H1 (cell line): ENCODE measurements at regions not wholly inside any gene's neighbourhood (a gene's known extent, or its start where the extent isn't known, plus 50 kb on each side); places are given as distances from the start of the nearest gene placed in this dataset.

Experiments used
- CREB1 ChIP-seq: IDR thresholded peaks from 2 replicates; pipeline ENCODE4 v1.6.1; 2012; ENCODE audit warnings: inconsistent platforms
- JUND ChIP-seq: IDR thresholded peaks from 2 replicates; pipeline ENCODE4 v1.6.1; 2011; ENCODE audit warnings: mild to moderate bottlenecking, improper control_type of control experiment, low read length
- KDM5A ChIP-seq: fragments of 200-600 bp; IDR thresholded peaks from 2 replicates; pipeline ENCODE4 v1.7.1; 2012; ENCODE audit warnings: mild to moderate bottlenecking, low read length, inconsistent platforms, mixed read lengths
- TEAD4 ChIP-seq: IDR thresholded peaks from 2 replicates; pipeline ENCODE4 v1.6.1; 2012; ENCODE audit warnings: low read depth, low read length, inconsistent platforms, mixed read lengths
- TF ChIP-seq, protein P1 (sequence below): fragments of 300-600 bp; sonication (generic); IDR thresholded peaks from 2 replicates; pipeline ENCODE4 v1.7.1; 2012; ENCODE audit warnings: low read length, moderate library complexity, mild to moderate bottlenecking, inconsistent platforms; ENCODE audit not compliant: insufficient replicate concordance

DNA sequence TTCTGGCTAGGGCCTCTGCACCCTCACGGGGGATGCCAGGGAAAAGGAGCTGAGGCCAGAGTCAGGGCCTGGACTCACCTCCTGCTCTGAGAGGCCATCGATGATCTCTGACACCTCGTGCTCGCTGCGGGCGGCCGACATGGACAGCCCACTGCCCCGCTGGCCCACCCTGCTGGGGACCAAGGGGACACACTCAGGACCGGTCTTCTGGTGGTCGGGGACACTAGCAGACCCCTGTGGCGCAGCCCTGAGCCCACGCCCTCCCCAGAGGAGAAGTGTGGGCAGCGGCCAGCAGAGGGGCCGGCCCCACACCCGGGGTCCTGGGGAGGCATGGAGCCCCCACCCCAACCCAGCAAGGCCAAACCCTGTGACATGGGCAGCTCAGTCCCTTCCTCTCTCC, 134.6 kb downstream of the RFLNA start (continued):
- TF ChIP-seq KDM5A (no peak), CREB1 (no peak), TEAD4 (no peak), JUND (no peak)
- TF ChIP-seq, protein P1, sequence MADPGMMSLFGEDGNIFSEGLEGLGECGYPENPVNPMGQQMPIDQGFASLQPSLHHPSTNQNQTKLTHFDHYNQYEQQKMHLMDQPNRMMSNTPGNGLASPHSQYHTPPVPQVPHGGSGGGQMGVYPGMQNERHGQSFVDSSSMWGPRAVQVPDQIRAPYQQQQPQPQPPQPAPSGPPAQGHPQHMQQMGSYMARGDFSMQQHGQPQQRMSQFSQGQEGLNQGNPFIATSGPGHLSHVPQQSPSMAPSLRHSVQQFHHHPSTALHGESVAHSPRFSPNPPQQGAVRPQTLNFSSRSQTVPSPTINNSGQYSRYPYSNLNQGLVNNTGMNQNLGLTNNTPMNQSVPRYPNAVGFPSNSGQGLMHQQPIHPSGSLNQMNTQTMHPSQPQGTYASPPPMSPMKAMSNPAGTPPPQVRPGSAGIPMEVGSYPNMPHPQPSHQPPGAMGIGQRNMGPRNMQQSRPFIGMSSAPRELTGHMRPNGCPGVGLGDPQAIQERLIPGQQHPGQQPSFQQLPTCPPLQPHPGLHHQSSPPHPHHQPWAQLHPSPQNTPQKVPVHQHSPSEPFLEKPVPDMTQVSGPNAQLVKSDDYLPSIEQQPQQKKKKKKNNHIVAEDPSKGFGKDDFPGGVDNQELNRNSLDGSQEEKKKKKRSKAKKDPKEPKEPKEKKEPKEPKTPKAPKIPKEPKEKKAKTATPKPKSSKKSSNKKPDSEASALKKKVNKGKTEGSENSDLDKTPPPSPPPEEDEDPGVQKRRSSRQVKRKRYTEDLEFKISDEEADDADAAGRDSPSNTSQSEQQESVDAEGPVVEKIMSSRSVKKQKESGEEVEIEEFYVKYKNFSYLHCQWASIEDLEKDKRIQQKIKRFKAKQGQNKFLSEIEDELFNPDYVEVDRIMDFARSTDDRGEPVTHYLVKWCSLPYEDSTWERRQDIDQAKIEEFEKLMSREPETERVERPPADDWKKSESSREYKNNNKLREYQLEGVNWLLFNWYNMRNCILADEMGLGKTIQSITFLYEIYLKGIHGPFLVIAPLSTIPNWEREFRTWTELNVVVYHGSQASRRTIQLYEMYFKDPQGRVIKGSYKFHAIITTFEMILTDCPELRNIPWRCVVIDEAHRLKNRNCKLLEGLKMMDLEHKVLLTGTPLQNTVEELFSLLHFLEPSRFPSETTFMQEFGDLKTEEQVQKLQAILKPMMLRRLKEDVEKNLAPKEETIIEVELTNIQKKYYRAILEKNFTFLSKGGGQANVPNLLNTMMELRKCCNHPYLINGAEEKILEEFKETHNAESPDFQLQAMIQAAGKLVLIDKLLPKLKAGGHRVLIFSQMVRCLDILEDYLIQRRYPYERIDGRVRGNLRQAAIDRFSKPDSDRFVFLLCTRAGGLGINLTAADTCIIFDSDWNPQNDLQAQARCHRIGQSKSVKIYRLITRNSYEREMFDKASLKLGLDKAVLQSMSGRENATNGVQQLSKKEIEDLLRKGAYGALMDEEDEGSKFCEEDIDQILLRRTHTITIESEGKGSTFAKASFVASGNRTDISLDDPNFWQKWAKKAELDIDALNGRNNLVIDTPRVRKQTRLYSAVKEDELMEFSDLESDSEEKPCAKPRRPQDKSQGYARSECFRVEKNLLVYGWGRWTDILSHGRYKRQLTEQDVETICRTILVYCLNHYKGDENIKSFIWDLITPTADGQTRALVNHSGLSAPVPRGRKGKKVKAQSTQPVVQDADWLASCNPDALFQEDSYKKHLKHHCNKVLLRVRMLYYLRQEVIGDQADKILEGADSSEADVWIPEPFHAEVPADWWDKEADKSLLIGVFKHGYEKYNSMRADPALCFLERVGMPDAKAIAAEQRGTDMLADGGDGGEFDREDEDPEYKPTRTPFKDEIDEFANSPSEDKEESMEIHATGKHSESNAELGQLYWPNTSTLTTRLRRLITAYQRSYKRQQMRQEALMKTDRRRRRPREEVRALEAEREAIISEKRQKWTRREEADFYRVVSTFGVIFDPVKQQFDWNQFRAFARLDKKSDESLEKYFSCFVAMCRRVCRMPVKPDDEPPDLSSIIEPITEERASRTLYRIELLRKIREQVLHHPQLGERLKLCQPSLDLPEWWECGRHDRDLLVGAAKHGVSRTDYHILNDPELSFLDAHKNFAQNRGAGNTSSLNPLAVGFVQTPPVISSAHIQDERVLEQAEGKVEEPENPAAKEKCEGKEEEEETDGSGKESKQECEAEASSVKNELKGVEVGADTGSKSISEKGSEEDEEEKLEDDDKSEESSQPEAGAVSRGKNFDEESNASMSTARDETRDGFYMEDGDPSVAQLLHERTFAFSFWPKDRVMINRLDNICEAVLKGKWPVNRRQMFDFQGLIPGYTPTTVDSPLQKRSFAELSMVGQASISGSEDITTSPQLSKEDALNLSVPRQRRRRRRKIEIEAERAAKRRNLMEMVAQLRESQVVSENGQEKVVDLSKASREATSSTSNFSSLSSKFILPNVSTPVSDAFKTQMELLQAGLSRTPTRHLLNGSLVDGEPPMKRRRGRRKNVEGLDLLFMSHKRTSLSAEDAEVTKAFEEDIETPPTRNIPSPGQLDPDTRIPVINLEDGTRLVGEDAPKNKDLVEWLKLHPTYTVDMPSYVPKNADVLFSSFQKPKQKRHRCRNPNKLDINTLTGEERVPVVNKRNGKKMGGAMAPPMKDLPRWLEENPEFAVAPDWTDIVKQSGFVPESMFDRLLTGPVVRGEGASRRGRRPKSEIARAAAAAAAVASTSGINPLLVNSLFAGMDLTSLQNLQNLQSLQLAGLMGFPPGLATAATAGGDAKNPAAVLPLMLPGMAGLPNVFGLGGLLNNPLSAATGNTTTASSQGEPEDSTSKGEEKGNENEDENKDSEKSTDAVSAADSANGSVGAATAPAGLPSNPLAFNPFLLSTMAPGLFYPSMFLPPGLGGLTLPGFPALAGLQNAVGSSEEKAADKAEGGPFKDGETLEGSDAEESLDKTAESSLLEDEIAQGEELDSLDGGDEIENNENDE = no peak
- TF ChIP-seq, all 59 proteins: peak for 0
